Ovary (tissue), 3 donors: ENCODE measurements at regions not wholly inside any gene's neighbourhood (a gene's known extent, or its start where the extent isn't known, plus 50 kb on each side); places are given as distances from the start of the nearest gene placed in this dataset.

Experiments
- EP300 ChIP-seq: sonication (generic); formaldehyde crosslinking; IDR thresholded peaks from one replicate; pipeline ENCODE4 v1.6.1; 2017; ENCODE audit warnings: antibody characterized with exemption
- POLR2A ChIP-seq: fragments of 450-650 bp; IDR thresholded peaks from one replicate; pipeline ENCODE4 v1.6.1; 2017; ENCODE audit warnings: antibody characterized with exemption, mild to moderate bottlenecking, moderate library complexity
- TF ChIP-seq, protein P1 (sequence below), 3 donors: fragments of 450-650 bp in 2 of 3; fragments of 200-600 bp in 1 of 3; IDR thresholded peaks; one replicate each; pipeline versions ENCODE4 v1.5.1 to v1.8.0; 2016 to 2022; ENCODE audit warnings: antibody characterized with exemption in 3 of 3, mild to moderate bottlenecking in 1 of 3
- donor health status: DM: no; HTN: no; CAD: no.

DNA sequence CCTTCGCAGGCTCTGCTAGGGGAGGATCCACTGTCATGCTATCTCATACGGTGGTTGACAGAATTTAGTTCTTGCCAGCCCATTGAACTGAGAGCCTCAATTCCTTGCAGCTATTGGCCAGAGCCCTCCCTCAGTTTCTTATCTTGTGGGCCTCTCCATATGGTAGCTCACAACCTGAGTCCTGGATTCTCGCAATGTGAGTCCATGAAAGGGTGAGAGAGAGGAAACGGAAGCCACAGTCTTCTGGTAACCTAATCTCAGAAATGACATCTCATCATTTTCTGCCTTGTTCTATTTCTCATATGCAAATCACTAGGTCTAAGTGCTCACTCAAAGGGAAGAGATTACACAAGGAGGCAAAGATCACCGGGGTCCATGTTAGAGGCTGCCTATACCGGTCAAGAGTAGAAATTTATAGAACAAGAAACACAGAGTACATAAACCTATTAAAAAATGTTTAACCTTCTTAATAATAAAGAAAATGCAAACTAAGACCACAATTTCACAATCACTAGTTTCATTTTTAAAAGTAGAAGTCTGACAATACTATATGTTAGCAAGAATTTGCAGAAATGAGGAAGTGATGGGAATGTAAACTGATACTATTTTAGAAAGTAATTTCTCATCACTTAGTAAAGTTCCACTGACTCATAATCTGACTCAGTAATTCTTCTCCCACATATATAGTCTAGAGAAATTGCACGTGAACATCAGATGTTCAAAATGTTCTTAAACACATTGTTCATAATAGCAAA, 378.4 kb upstream of the AGTR1 start:
- TF ChIP-seq, protein P1, sequence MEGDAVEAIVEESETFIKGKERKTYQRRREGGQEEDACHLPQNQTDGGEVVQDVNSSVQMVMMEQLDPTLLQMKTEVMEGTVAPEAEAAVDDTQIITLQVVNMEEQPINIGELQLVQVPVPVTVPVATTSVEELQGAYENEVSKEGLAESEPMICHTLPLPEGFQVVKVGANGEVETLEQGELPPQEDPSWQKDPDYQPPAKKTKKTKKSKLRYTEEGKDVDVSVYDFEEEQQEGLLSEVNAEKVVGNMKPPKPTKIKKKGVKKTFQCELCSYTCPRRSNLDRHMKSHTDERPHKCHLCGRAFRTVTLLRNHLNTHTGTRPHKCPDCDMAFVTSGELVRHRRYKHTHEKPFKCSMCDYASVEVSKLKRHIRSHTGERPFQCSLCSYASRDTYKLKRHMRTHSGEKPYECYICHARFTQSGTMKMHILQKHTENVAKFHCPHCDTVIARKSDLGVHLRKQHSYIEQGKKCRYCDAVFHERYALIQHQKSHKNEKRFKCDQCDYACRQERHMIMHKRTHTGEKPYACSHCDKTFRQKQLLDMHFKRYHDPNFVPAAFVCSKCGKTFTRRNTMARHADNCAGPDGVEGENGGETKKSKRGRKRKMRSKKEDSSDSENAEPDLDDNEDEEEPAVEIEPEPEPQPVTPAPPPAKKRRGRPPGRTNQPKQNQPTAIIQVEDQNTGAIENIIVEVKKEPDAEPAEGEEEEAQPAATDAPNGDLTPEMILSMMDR (IDR thresholded peaks at IDR 0.05) = no peak
- TF ChIP-seq POLR2A (no peak), EP300 (no peak)
